Esophagus squamous epithelium (tissue), 4 donors: ENCODE measurements at regions not wholly inside any gene's neighbourhood (a gene's known extent, or its start where the extent isn't known, plus 50 kb on each side); places are given as distances from the start of the nearest gene placed in this dataset.

Source experiments
- POLR2A ChIP-seq, 4 donors: fragments of 450-650 bp; IDR thresholded peaks; one replicate each; pipeline ENCODE4 v1.6.1; 2017; ENCODE audit warnings: antibody characterized with exemption in 4 of 4, mild to moderate bottlenecking in 4 of 4, moderate library complexity in 3 of 4
- TF ChIP-seq, protein P1 (sequence below), 6 experiments: fragments of 450-650 bp in 4 of 6; fragments of 200-600 bp in 2 of 6; sonication (generic) in 2 of 6; IDR thresholded peaks; one replicate each; pipeline ENCODE4 v1.5.1; 2016 to 2019; ENCODE audit warnings: antibody characterized with exemption in 6 of 6, mild to moderate bottlenecking in 4 of 6, moderate library complexity in 4 of 6

DNA sequence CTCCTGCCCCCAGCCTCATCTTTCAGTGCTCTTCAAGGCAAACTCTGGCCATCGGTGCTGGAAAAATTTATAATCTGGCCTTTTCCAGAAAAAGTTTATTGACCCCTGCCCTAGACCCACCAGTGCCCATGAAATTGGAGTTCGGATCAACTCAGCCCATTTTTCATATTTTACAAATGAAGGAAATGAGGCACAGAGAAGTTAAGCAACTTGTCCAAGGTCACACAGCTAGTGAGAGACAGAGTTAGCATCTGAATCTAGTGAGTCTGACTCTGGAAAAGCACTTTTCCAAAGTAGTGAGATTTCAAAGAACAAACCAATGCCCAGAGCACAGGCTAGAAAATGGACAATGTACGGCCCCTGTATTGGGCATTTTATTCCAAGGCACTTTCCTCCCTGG, 69.4 kb upstream of the TLE3 start:
- TF ChIP-seq, protein P1, sequence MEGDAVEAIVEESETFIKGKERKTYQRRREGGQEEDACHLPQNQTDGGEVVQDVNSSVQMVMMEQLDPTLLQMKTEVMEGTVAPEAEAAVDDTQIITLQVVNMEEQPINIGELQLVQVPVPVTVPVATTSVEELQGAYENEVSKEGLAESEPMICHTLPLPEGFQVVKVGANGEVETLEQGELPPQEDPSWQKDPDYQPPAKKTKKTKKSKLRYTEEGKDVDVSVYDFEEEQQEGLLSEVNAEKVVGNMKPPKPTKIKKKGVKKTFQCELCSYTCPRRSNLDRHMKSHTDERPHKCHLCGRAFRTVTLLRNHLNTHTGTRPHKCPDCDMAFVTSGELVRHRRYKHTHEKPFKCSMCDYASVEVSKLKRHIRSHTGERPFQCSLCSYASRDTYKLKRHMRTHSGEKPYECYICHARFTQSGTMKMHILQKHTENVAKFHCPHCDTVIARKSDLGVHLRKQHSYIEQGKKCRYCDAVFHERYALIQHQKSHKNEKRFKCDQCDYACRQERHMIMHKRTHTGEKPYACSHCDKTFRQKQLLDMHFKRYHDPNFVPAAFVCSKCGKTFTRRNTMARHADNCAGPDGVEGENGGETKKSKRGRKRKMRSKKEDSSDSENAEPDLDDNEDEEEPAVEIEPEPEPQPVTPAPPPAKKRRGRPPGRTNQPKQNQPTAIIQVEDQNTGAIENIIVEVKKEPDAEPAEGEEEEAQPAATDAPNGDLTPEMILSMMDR (IDR thresholded peaks at IDR 0.05) = no peak
- TF ChIP-seq POLR2A (IDR thresholded peaks at IDR 0.05) = no peak
